Right atrium auricular region (tissue), 2 donors: ENCODE measurements at regions not wholly inside any gene's neighbourhood (a gene's known extent, or its start where the extent isn't known, plus 50 kb on each side); places are given as distances from the start of the nearest gene placed in this dataset.

Experiments
- DNase-seq: peaks from one replicate; pipeline ENCODE4 v3.0.0-alpha.2; 2019; ENCODE audit warnings: low spot score
- H3K27ac ChIP-seq, 2 donors: fragments of 200-600 bp; sonication (generic); 1 replicate in 1 of 2; 2 replicates in 1 of 2; pipeline ENCODE4 v1.5.1; 2016 to 2019
- H3K27me3 ChIP-seq, 2 donors: fragments of 200-600 bp; sonication (generic); one replicate each; pipeline versions ENCODE4 v1.5.1 to v1.6.0; 2017 to 2019
- H3K36me3 ChIP-seq: fragments of 200-600 bp; sonication (generic); one replicate; pipeline ENCODE4 v1.5.1; 2016
- H3K4me1 ChIP-seq, 2 donors: fragments of 200-600 bp; sonication (generic); one replicate each; pipeline versions ENCODE4 v1.5.1 to v1.6.0; 2017 to 2019
- H3K4me3 ChIP-seq, 2 donors: fragments of 200-600 bp; sonication (generic); 1 replicate in 1 of 2; 2 replicates in 1 of 2; pipeline ENCODE4 v1.5.1; 2017 to 2019; ENCODE audit warnings: mild to moderate bottlenecking in 1 of 2, moderate library complexity in 1 of 2
- H3K9me3 ChIP-seq, 2 donors: fragments of 200-600 bp; sonication (generic); one replicate each; pipeline ENCODE4 v1.5.1; 2019
- CTCF ChIP-seq, 2 donors: fragments of 200-600 bp; sonication (generic); IDR thresholded peaks; one replicate each; pipeline ENCODE4 v1.5.1; 2019; ENCODE audit warnings: antibody characterized with exemption in 2 of 2

GRCh38 chr11:81129618-81130017 lies 1604.0 kb downstream of the FAM181B start:
- DNase-seq, result no peak
- Histone ChIP-seq H3K27ac (no peak overlapping the region), H3K4me3 (no peak overlapping the region), H3K9me3 (no peaks in the 10 kb centered on the region), H3K36me3 (no peaks in the 10 kb centered on the region), H3K27me3 (no peaks in the 10 kb centered on the region), H3K4me1 (no peaks in the 10 kb centered on the region)
- TF ChIP-seq CTCF (IDR thresholded peaks at IDR 0.05), result no peak

DNA sequence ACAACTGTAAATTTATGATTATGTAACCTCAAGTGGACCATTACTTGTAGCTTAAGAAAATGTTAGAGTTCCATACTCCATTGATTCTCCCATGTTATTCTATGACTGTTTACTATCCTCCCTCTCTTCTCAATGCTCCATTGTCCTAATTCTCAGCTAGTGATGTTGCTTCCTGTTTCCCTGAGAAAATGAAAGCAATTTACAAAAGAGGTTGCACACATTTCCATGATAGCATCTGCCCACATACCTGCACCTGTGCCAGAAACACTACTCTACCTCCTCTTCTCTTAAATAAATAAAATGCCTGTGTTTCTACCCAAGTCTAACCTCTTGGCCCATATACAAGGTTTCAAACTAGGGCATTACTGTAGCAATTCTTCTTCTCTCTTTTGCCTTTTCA lies 1620.9 kb downstream of the FAM181B start:
- DNase-seq, result no peak
- Histone ChIP-seq H3K9me3 (no peaks in the 10 kb centered on the region), H3K27ac (no peak overlapping the region), H3K4me3 (no peak overlapping the region), H3K27me3 (no peaks in the 10 kb centered on the region), H3K4me1 (no peaks in the 10 kb centered on the region), H3K36me3 (no peaks in the 10 kb centered on the region)
- no peak for TF ChIP-seq CTCF (IDR thresholded peaks at IDR 0.05)

DNA sequence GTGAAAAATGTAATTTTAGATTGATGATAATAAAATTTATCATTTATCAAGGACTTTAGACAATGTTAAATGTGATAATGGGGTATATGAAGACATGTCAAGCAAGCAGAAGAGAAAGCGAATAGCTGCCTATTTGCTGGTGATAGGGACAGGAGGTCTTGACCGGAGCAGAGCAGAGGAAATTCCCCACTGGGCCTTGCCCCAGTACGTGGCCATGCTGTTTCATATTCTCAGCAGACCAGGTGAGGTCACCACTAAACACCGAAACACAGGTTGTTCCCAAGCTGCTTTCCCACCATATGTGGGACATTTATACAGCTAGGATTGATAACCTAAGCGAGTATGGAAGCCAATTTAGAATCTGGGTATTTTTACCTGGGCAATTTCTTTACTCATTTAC lies 1629.6 kb downstream of the FAM181B start:
- no peak for DNase-seq
- H3K4me1 ChIP-seq, result no peaks in the 10 kb centered on the region
- no peak overlapping the region for H3K27ac ChIP-seq
- no peak overlapping the region for H3K4me3 ChIP-seq
- H3K9me3 ChIP-seq, result no peaks in the 10 kb centered on the region
- H3K36me3 ChIP-seq, result no peaks in the 10 kb centered on the region
- H3K27me3 ChIP-seq, result no peaks in the 10 kb centered on the region
- no peak for TF ChIP-seq CTCF (IDR thresholded peaks at IDR 0.05)

DNA sequence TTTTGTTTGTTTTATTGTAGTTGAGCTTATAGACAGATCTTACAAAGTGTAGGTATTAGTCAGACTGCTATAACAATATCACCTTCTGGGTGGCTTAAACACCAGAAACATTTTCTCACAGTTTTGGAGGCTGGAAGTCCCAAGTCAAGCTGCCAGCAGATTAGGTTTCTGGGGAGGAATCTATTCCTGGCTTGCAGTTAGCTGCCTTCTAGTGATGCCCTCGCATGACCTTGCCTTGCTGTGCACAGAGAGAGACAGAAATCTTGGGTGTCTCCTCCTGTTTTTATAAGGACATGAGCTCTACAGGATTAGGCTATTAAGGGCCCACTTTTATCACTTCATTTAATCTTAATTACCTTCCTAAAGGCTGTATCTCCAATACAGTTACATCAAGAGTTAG lies 1635.2 kb downstream of the FAM181B start:
- no peaks in the 10 kb centered on the region for H3K27me3 ChIP-seq
- no peak overlapping the region for H3K4me3 ChIP-seq
- no peak for TF ChIP-seq CTCF (IDR thresholded peaks at IDR 0.05)
- H3K27ac ChIP-seq, result no peak overlapping the region
- H3K9me3 ChIP-seq, result no peaks in the 10 kb centered on the region
- H3K36me3 ChIP-seq, result no peaks in the 10 kb centered on the region
- H3K4me1 ChIP-seq, result no peaks in the 10 kb centered on the region
- DNase-seq, result no peak

- no peaks in the 10 kb centered on the region for H3K9me3 ChIP-seq
- H3K36me3 ChIP-seq, result no peaks in the 10 kb centered on the region
- DNase-seq, result no peak
- no peaks in the 10 kb centered on the region for H3K4me1 ChIP-seq
- H3K27ac ChIP-seq, result no peak overlapping the region
- no peaks in the 10 kb centered on the region for H3K27me3 ChIP-seq
- H3K4me3 ChIP-seq, result no peak overlapping the region
- TF ChIP-seq CTCF (IDR thresholded peaks at IDR 0.05), result no peak
Measured at GRCh38 chr11:81092522-81092921, 1641.1 kb downstream of the FAM181B start.

DNA sequence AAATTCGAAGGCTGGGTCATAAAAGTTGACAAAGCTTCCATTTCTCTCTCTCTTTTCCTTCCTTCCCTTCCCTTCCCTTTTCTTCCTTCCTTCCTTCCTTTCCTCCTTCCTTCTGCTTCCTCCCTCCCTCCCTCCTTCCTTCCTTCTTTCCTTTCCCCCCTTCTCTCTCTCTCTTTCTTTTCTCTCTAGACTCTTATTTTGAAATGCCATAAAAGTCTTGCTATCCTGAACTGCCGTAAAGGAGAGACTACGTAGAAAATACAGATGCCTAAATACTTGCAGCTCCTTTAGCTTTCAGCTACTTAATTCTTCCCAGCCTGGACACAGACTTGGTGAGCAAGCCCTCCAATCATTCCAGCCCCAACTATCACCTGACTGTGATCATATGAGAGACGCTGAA lies 1644.4 kb downstream of the FAM181B start:
- Histone ChIP-seq H3K27me3 (no peaks in the 10 kb centered on the region), H3K9me3 (no peaks in the 10 kb centered on the region), H3K4me3 (no peak overlapping the region), H3K4me1 (no peaks in the 10 kb centered on the region), H3K27ac (no peak overlapping the region), H3K36me3 (no peaks in the 10 kb centered on the region)
- no peak for DNase-seq
- no peak for TF ChIP-seq CTCF (IDR thresholded peaks at IDR 0.05)
